GM23338 (cell line): ENCODE measurements at regions not wholly inside any gene's neighbourhood (a gene's known extent, or its start where the extent isn't known, plus 50 kb on each side); places are given as distances from the start of the nearest gene placed in this dataset.

ENCODE experiments used
- ATAC-seq: fragments of 200-7000 bp; cut with Tn5 transposase; 3 replicates; pipeline ENCODE4 v1.9.1; 2020
- DNase-seq: peaks from one replicate; pipeline ENCODE4 v3.0.0-alpha.2; 2015; ENCODE audit warnings: low spot score
- H2AFZ ChIP-seq: fragments of 200-600 bp; sonication (generic); 2 replicates; pipeline ENCODE4 v1.8.0; 2016; ENCODE audit warnings: antibody characterized with exemption, mild to moderate bottlenecking, moderate library complexity
- H3F3A ChIP-seq: fragments of 200-600 bp; sonication (generic); replicated peaks from 2 replicates; pipeline ENCODE4 v1.8.0; 2017; ENCODE audit warnings: antibody characterized with exemption, mixed run types, low read depth
- H3K27ac ChIP-seq: fragments of 200-600 bp; sonication (generic); 2 replicates; pipeline ENCODE4 v1.6.1; 2016; ENCODE audit warnings: low read depth
- H3K27me3 ChIP-seq: fragments of 200-600 bp; sonication (generic); 2 replicates; pipeline ENCODE4 v1.8.0; 2016; ENCODE audit warnings: mild to moderate bottlenecking, mixed run types, moderate library complexity; ENCODE audit not compliant: insufficient read depth
- H3K36me3 ChIP-seq: fragments of 200-600 bp; sonication (generic); 2 replicates; pipeline ENCODE4 v1.8.0; 2016; ENCODE audit warnings: mild to moderate bottlenecking; ENCODE audit not compliant: insufficient read depth
- H3K4me1 ChIP-seq: fragments of 200-600 bp; sonication (generic); 2 replicates; pipeline ENCODE4 v1.8.0; 2016; ENCODE audit warnings: mild to moderate bottlenecking, moderate library complexity; ENCODE audit not compliant: insufficient read depth
- H3K4me2 ChIP-seq: fragments of 200-600 bp; sonication (generic); 2 replicates; pipeline ENCODE4 v1.7.1; 2017; ENCODE audit warnings: mixed run types
- H3K4me3 ChIP-seq: fragments of 200-600 bp; sonication (generic); 2 replicates; pipeline ENCODE4 v1.6.1; 2016; ENCODE audit warnings: mixed run types
- H3K79me2 ChIP-seq: fragments of 200-600 bp; sonication (generic); replicated peaks from 2 replicates; pipeline ENCODE4 v1.8.0; 2017; ENCODE audit warnings: mild to moderate bottlenecking; ENCODE audit not compliant: insufficient read depth
- H3K9me2 ChIP-seq: fragments of 200-600 bp; sonication (generic); 2 replicates; pipeline ENCODE4 v1.8.0; 2017; ENCODE audit not compliant: insufficient read depth
- H4K20me1 ChIP-seq: fragments of 200-600 bp; sonication (generic); replicated peaks from 2 replicates; pipeline ENCODE4 v1.8.0; 2017; ENCODE audit warnings: mild to moderate bottlenecking; ENCODE audit not compliant: insufficient read depth
- H3K27ac Mint-ChIP-seq: 2 replicates; pipeline ENCODE4 v1.8.0; 2020; ENCODE audit warnings: inconsistent platforms, mild to moderate bottlenecking, moderate library complexity, mixed read lengths
- H3K27me3 Mint-ChIP-seq: 3 replicates; pipeline ENCODE4 v1.8.0; 2022; ENCODE audit warnings: low read depth, mild to moderate bottlenecking, moderate library complexity, mixed read lengths, inconsistent platforms; ENCODE audit not compliant: insufficient read depth, poor library complexity
- H3K36me3 Mint-ChIP-seq: 3 replicates; pipeline ENCODE4 v1.8.0; 2021; ENCODE audit warnings: low read depth, mild to moderate bottlenecking, inconsistent platforms, moderate library complexity, mixed read lengths
- H3K4me1 Mint-ChIP-seq: 3 replicates; pipeline ENCODE4 v1.8.0; 2020; ENCODE audit warnings: mild to moderate bottlenecking, inconsistent platforms, mixed read lengths
- H3K4me3 Mint-ChIP-seq: 3 replicates; pipeline ENCODE4 v1.8.0; 2021; ENCODE audit warnings: moderate library complexity, mild to moderate bottlenecking, inconsistent platforms, mixed read lengths
- H3K9me3 Mint-ChIP-seq: 3 replicates; pipeline ENCODE4 v1.8.0; 2020; ENCODE audit warnings: moderate library complexity, mild to moderate bottlenecking, inconsistent platforms, mixed read lengths
- CREB1 ChIP-seq: fragments of 250-450 bp; sonication (Bioruptor Pico); IDR thresholded peaks from 2 replicates; pipeline ENCODE4 v1.5.0; 2020; ENCODE audit warnings: low read depth, mild to moderate bottlenecking, moderate library complexity
- EZH2 ChIP-seq: fragments of 200-600 bp; sonication (generic); IDR thresholded peaks from one replicate; pipeline ENCODE4 v1.8.0; 2017; ENCODE audit warnings: antibody characterized with exemption, mild to moderate bottlenecking, low read depth; ENCODE audit not compliant: unreplicated experiment
- EZH2phosphoT487 ChIP-seq: fragments of 200-600 bp; sonication (generic); IDR thresholded peaks from one replicate; pipeline ENCODE4 v1.8.1; 2018; ENCODE audit warnings: antibody characterized with exemption; ENCODE audit not compliant: unreplicated experiment
- JUNB ChIP-seq: IDR thresholded peaks from one replicate; pipeline ENCODE4 v1.6.1; 2016; ENCODE audit warnings: antibody characterized with exemption; ENCODE audit not compliant: unreplicated experiment
- NANOG ChIP-seq: IDR thresholded peaks from 2 replicates; pipeline ENCODE4 v1.6.1; 2016; ENCODE audit warnings: antibody characterized with exemption, borderline replicate concordance
- POLR2AphosphoS5 ChIP-seq: IDR thresholded peaks from 2 replicates; pipeline ENCODE4 v1.6.1; 2016; ENCODE audit warnings: antibody characterized with exemption, low read depth
- STAT1 ChIP-seq: IDR thresholded peaks from one replicate; pipeline ENCODE4 v1.6.1; 2016; ENCODE audit warnings: antibody characterized with exemption; ENCODE audit not compliant: unreplicated experiment
- ZNF114 ChIP-seq: fragments of 250-450 bp; sonication (Bioruptor Pico); IDR thresholded peaks from 2 replicates; pipeline ENCODE4 v1.5.0; 2020; ENCODE audit warnings: mild to moderate bottlenecking, moderate library complexity
- ZNF331 ChIP-seq: fragments of 250-450 bp; sonication (Bioruptor Pico); IDR thresholded peaks from 2 replicates; pipeline ENCODE4 v1.5.0; 2020; ENCODE audit warnings: low read depth, mild to moderate bottlenecking, moderate library complexity
- ZNF462 ChIP-seq: fragments of 250-450 bp; sonication (Bioruptor Pico); IDR thresholded peaks from 2 replicates; pipeline ENCODE4 v1.5.0; 2020; ENCODE audit warnings: mild to moderate bottlenecking, moderate library complexity
- TF ChIP-seq, protein P1 (sequence below): IDR thresholded peaks from one replicate; pipeline ENCODE4 v1.6.1; 2018; ENCODE audit warnings: antibody characterized with exemption; ENCODE audit not compliant: unreplicated experiment
- TF ChIP-seq, protein P2 (sequence below): IDR thresholded peaks from 2 replicates; pipeline ENCODE4 v1.6.1; 2016; ENCODE audit warnings: antibody characterized with exemption
- TF ChIP-seq, protein P3 (sequence below), 2 experiments: fragments of 200-600 bp in 1 of 2; sonication (generic) in 1 of 2; conservative IDR thresholded peaks; 2 replicates each; pipeline versions ENCODE4 v1.5.1 to v1.6.1; 2016 to 2017; ENCODE audit warnings: antibody characterized with exemption in 2 of 2, low read depth in 2 of 2, mild to moderate bottlenecking in 2 of 2, moderate library complexity in 1 of 2

GRCh38 chr1:184160236-184160635, 108.7 kb downstream of the TSEN15 start:
- ATAC-seq = no peak
- no peak for DNase-seq
- Histone ChIP-seq H3K9me2 (no peaks in the 10 kb centered on the region), H3K27ac (no peak overlapping the region), H3K36me3 (no peaks in the 10 kb centered on the region; the same call in 1 of the 2 replicates), H3K4me3 (no peak overlapping the region), H3K27me3 (no peaks in the 10 kb centered on the region), H3K4me2 (no peak overlapping the region), H2AFZ (no peak overlapping the region), H3F3A (no peaks in the 10 kb centered on the region), H3K4me1 (peaks cover 11% of the 10 kb centered on the region; the same call in 1 of the 2 replicates), H4K20me1 (no peaks in the 10 kb centered on the region), H3K79me2 (no peaks in the 10 kb centered on the region)
- H3K36me3 Mint-ChIP-seq = no peaks in the 10 kb centered on the region
- H3K27me3 Mint-ChIP-seq = peaks cover 7% of the 10 kb centered on the region
- peaks cover 10% of the 10 kb centered on the region for H3K4me1 Mint-ChIP-seq
- TF ChIP-seq EZH2 (no peak), NANOG (no peak), CREB1 (CRISPR knock-in tag) (no peak), EZH2phosphoT487 (no peak), ZNF114 (no peak), POLR2AphosphoS5 (no peak), ZNF331 (CRISPR knock-in tag) (no peak), ZNF462 (CRISPR knock-in tag) (no peak), JUNB (no peak), STAT1 (no peak)
- TF ChIP-seq, protein P1, sequence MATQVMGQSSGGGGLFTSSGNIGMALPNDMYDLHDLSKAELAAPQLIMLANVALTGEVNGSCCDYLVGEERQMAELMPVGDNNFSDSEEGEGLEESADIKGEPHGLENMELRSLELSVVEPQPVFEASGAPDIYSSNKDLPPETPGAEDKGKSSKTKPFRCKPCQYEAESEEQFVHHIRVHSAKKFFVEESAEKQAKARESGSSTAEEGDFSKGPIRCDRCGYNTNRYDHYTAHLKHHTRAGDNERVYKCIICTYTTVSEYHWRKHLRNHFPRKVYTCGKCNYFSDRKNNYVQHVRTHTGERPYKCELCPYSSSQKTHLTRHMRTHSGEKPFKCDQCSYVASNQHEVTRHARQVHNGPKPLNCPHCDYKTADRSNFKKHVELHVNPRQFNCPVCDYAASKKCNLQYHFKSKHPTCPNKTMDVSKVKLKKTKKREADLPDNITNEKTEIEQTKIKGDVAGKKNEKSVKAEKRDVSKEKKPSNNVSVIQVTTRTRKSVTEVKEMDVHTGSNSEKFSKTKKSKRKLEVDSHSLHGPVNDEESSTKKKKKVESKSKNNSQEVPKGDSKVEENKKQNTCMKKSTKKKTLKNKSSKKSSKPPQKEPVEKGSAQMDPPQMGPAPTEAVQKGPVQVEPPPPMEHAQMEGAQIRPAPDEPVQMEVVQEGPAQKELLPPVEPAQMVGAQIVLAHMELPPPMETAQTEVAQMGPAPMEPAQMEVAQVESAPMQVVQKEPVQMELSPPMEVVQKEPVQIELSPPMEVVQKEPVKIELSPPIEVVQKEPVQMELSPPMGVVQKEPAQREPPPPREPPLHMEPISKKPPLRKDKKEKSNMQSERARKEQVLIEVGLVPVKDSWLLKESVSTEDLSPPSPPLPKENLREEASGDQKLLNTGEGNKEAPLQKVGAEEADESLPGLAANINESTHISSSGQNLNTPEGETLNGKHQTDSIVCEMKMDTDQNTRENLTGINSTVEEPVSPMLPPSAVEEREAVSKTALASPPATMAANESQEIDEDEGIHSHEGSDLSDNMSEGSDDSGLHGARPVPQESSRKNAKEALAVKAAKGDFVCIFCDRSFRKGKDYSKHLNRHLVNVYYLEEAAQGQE = no peak
- TF ChIP-seq, protein P2, sequence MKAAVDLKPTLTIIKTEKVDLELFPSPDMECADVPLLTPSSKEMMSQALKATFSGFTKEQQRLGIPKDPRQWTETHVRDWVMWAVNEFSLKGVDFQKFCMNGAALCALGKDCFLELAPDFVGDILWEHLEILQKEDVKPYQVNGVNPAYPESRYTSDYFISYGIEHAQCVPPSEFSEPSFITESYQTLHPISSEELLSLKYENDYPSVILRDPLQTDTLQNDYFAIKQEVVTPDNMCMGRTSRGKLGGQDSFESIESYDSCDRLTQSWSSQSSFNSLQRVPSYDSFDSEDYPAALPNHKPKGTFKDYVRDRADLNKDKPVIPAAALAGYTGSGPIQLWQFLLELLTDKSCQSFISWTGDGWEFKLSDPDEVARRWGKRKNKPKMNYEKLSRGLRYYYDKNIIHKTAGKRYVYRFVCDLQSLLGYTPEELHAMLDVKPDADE = no peak
- TF ChIP-seq, protein P3, sequence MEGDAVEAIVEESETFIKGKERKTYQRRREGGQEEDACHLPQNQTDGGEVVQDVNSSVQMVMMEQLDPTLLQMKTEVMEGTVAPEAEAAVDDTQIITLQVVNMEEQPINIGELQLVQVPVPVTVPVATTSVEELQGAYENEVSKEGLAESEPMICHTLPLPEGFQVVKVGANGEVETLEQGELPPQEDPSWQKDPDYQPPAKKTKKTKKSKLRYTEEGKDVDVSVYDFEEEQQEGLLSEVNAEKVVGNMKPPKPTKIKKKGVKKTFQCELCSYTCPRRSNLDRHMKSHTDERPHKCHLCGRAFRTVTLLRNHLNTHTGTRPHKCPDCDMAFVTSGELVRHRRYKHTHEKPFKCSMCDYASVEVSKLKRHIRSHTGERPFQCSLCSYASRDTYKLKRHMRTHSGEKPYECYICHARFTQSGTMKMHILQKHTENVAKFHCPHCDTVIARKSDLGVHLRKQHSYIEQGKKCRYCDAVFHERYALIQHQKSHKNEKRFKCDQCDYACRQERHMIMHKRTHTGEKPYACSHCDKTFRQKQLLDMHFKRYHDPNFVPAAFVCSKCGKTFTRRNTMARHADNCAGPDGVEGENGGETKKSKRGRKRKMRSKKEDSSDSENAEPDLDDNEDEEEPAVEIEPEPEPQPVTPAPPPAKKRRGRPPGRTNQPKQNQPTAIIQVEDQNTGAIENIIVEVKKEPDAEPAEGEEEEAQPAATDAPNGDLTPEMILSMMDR (conservative IDR thresholded peaks at IDR 0.05; ENCODE audit: low read depth in 2 of 2) = no peak
- no peak overlapping the region for H3K4me3 Mint-ChIP-seq
- no peaks in the 10 kb centered on the region; the same call in 2 of the 3 replicates for H3K9me3 Mint-ChIP-seq
- no peak overlapping the region for H3K27ac Mint-ChIP-seq
